GM12878 (cell line): ENCODE measurements at regions not wholly inside any gene's neighbourhood (a gene's known extent, or its start where the extent isn't known, plus 50 kb on each side); places are given as distances from the start of the nearest gene placed in this dataset.
A peak's percentile ranks its signal among the peaks of the same experiment; 100 is the strongest.

Experiments used
- ATAC-seq: fragments of 200-7000 bp; cut with Tn5 transposase; 3 replicates; pipeline ENCODE4 v1.9.1; 2020; ENCODE audit warnings: mild to moderate bottlenecking, moderate library complexity
- BruUV-seq: library from RNA; stranded (reverse); fragments of 400-500 nt; replicated peaks from 2 replicates; lab custom pipeline; 2021; lab: Mats Ljungman, UMichigan
- CTCF ChIA-PET: fragments of 300-600 bp; sonication (Branson Sonifier 250); formaldehyde crosslinking; extraction: SDS; loops from one replicate; lab custom pipeline; 2021; ENCODE audit warnings: inconsistent platforms; lab: Yijun Ruan, JAX
- POLR2A ChIA-PET: fragments of 350-600 bp; formaldehyde crosslinking; extraction: SDS; loops from one replicate; lab custom pipeline; 2021; ENCODE audit warnings: inconsistent platforms; lab: Charles Lee
- RAD21 ChIA-PET: fragments of 300-600 bp; sonication (Branson Sonifier 250); formaldehyde crosslinking; loops from one replicate; lab custom pipeline; 2023; ENCODE audit warnings: antibody characterized with exemption; ENCODE audit not compliant: unreplicated experiment; lab: Charles Lee
- SMC1A ChIA-PET: fragments of 300-600 bp; sonication (Branson Sonifier 250); formaldehyde crosslinking; loops from one replicate; lab custom pipeline; 2023; ENCODE audit not compliant: unreplicated experiment, uncharacterized antibody; lab: Charles Lee
- DNase-seq: peaks from one replicate; pipeline ENCODE4 v3.0.0-alpha.2; 2011; ENCODE audit warnings: low read depth, low spot score
- FAIRE-seq: peaks from 3 replicates; lab custom pipeline; 2011; peaks lifted over from hg19 to GRCh38; lab: Jason Lieb, UNC
- H2AFZ ChIP-seq: 2 replicates; pipeline ENCODE4 v1.6.0; 2011; ENCODE audit warnings: low read depth, low read length, control low read depth; ENCODE audit not compliant: control insufficient read depth
- H3K27ac ChIP-seq: 2 replicates; pipeline ENCODE4 v1.5.1; 2011; ENCODE audit warnings: control low read depth; ENCODE audit not compliant: control insufficient read depth, insufficient read depth
- H3K27me3 ChIP-seq, 2 experiments: replicated peaks in 1 of 2; 2 replicates each; pipeline versions ENCODE4 v1.6.0 to v1.6.1; 2011; ENCODE audit warnings: low read length in 1 of 2; ENCODE audit not compliant: control insufficient read depth in 2 of 2, insufficient read depth in 2 of 2
- H3K36me3 ChIP-seq, 2 experiments: 2 replicates each; pipeline ENCODE4 v1.5.1; 2011; ENCODE audit warnings: low read length in 1 of 2; ENCODE audit not compliant: control insufficient read depth in 2 of 2, insufficient read depth in 2 of 2
- H3K4me1 ChIP-seq: 2 replicates; pipeline ENCODE4 v1.6.1; 2011; ENCODE audit warnings: mild to moderate bottlenecking, low read length, moderate library complexity, mixed read lengths; ENCODE audit not compliant: control insufficient read depth, insufficient read depth
- H3K4me2 ChIP-seq: 2 replicates; pipeline ENCODE4 v1.6.0; 2011; ENCODE audit warnings: control low read depth; ENCODE audit not compliant: control insufficient read depth, insufficient read depth
- H3K4me3 ChIP-seq: fragments of 200-600 bp; sonication (generic); 2 replicates; pipeline ENCODE4 v1.5.1; 2016
- H3K79me2 ChIP-seq: 2 replicates; pipeline ENCODE4 v1.6.0; 2011; ENCODE audit warnings: low read length; ENCODE audit not compliant: control insufficient read depth, insufficient read depth
- H3K9ac ChIP-seq: 2 replicates; pipeline ENCODE4 v1.8.0; 2011; ENCODE audit warnings: low read length, control low read depth, mixed read lengths; ENCODE audit not compliant: control insufficient read depth, insufficient read depth
- H3K9me3 ChIP-seq: replicated peaks from 3 replicates; pipeline ENCODE4 v1.5.1; 2011; ENCODE audit warnings: mild to moderate bottlenecking, low read length; ENCODE audit not compliant: control insufficient read depth, insufficient read depth
- H4K20me1 ChIP-seq: 2 replicates; pipeline ENCODE4 v1.6.0; 2011; ENCODE audit not compliant: control insufficient read depth, insufficient read depth
- E4F1 ChIP-seq: fragments of 450-650 bp; IDR thresholded peaks from 2 replicates; pipeline ENCODE4 v1.6.1; 2018; ENCODE audit warnings: borderline replicate concordance, mild to moderate bottlenecking; ENCODE audit not compliant: partially characterized antibody
- RAD51 ChIP-seq: fragments of 450-650 bp; IDR thresholded peaks from 2 replicates; pipeline ENCODE4 v1.6.1; 2016; ENCODE audit warnings: moderate library complexity, mild to moderate bottlenecking, inconsistent platforms
- ZBTB4 ChIP-seq: fragments of 450-650 bp; formaldehyde crosslinking; IDR thresholded peaks from 2 replicates; pipeline ENCODE4 v1.4.0; 2022; ENCODE audit warnings: mild to moderate bottlenecking, moderate library complexity
- ZNF592 ChIP-seq: fragments of 450-650 bp; IDR thresholded peaks from 2 replicates; pipeline ENCODE4 v1.6.1; 2017; ENCODE audit warnings: mild to moderate bottlenecking, moderate library complexity
- WGBS: methylation state at CpG from one replicate; pipeline ENCODE4 v1.1.6; 2016; ENCODE audit warnings: low lambda C conversion rate; ENCODE audit not compliant: insufficient replicate concordance, insufficient coverage; ENCODE audit errors: missing lambda C conversion rate; 5-methylcytosine and 5-hydroxymethylcytosine counted together
- in situ Hi-C: fragments of 300-500 bp; cut with MboI; formaldehyde crosslinking; loops from 9 replicates; pipeline ENCODE4 v1.14.3; 2018; ENCODE audit warnings: mixed read lengths
- intact Hi-C: fragments of 100-400 bp; cut with micrococcal nuclease; formaldehyde crosslinking; loops from one replicate; pipeline ENCODE4 v1.14.2; 2022; ENCODE audit not compliant: unreplicated experiment

- H3K4me2 ChIP-seq, result no peak overlapping the region
- H3K79me2 ChIP-seq, result peaks cover 36% of the 10 kb centered on the region
- no peaks in the 10 kb centered on the region for H4K20me1 ChIP-seq
- FAIRE-seq (no peak), ATAC-seq (no peak), DNase-seq (no peak)
- in situ Hi-C loops (no loop called here), intact Hi-C loops (no loop called here)
- ChIA-PET POLR2A (interaction anchor here (0.9 to 1.5 kb wide), 3 partner anchors 9 to 21 kb away, joined by 3 to 5 read pairs (median 3); no protein-coding TSS in a partner anchor), SMC1A (interaction anchor here (0.7 to 18.8 kb wide), 6 partner anchors 10 to 166 kb away, joined by 3 to 394 read pairs (median 4); no protein-coding TSS in a partner anchor), CTCF (interaction anchor here (2.4 to 3.1 kb wide), 2 partner anchors 14 to 21 kb away, joined by 9 to 13 read pairs; no protein-coding TSS in a partner anchor), RAD21 (interaction anchor here (1.0 to 3.1 kb wide), 4 partner anchors 9 to 42 kb away, joined by 3 to 12 read pairs (median 8); no protein-coding TSS in a partner anchor)
- no peaks in the 10 kb centered on the region for H3K27me3 ChIP-seq
- H3K27ac ChIP-seq, result no peak overlapping the region
- no peak overlapping the region for H2AFZ ChIP-seq
- no TSS peak for BruUV-seq
- TF ChIP-seq RAD51, result no peak
- TF ChIP-seq ZBTB4, result no peak
- no peak for TF ChIP-seq E4F1
- peak; percentile 17; the same call in 1 of the 2 replicates for TF ChIP-seq ZNF592
- no peaks in the 10 kb centered on the region; the same call in 2 of the 3 replicates for H3K9me3 ChIP-seq
- no peak overlapping the region for H3K4me3 ChIP-seq
- H3K9ac ChIP-seq, result no peak overlapping the region
- H3K36me3 ChIP-seq, result peaks cover 0 to 5% of the 10 kb centered on the region in 2 experiments; a peak in 2 of 4 replicates
- H3K4me1 ChIP-seq, result no peaks in the 10 kb centered on the region; the same call in 1 of the 2 replicates
- 48% methylated on average over 3 of the region's 3 CpGs for WGBS
Observed at GRCh38 chr3:118803096-118803476, 231.6 kb downstream of the IGSF11 start.
